SH-SY5Y (cell line): ENCODE measurements at regions not wholly inside any gene's neighbourhood (a gene's known extent, or its start where the extent isn't known, plus 50 kb on each side); places are given as distances from the start of the nearest gene placed in this dataset.

Experiments
- GATA2 ChIP-seq: IDR thresholded peaks from 2 replicates; pipeline ENCODE4 v1.6.1; 2011; ENCODE audit warnings: mild to moderate bottlenecking, low read depth, low read length
- GATA3 ChIP-seq: IDR thresholded peaks from 2 replicates; pipeline ENCODE4 v1.6.1; 2011; ENCODE audit warnings: low read depth, mild to moderate bottlenecking, low read length, moderate library complexity

DNA sequence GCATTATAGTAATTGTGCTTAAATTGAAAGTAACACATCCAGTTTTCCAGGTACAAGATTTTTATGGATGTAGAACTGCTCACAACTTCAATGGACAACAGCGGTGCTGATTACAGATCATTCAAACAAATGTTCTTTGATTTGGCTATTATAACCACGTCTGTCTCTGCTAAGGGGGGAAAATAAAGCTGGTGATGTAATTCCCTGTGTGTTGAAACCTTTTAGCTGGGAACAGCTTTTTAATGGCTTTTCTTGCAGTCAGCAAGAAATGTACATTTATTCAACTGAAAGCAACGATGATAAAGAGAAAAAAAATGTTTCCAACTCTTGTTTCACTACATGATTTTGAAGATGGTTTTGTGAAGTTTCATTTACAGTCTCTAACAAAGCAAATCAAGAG is 431.9 kb upstream of the AGTR1 start:
- TF ChIP-seq GATA3: no peak
- TF ChIP-seq GATA2: no peak
